MM.1S (cell line): ENCODE measurements at regions not wholly inside any gene's neighbourhood (a gene's known extent, or its start where the extent isn't known, plus 50 kb on each side); places are given as distances from the start of the nearest gene placed in this dataset.

Experiments used
- CTCF ChIP-seq: fragments of 300-600 bp; sonication (generic); IDR thresholded peaks from 2 replicates; pipeline ENCODE4 v1.5.1; 2016; ENCODE audit warnings: antibody characterized with exemption, low read length, mixed read lengths
- EZH2 ChIP-seq: fragments of 300-600 bp; sonication (generic); optimal IDR thresholded peaks from 2 replicates; pipeline ENCODE3; 2017; ENCODE audit warnings: low read depth, mild to moderate bottlenecking, antibody characterized with exemption, low read length, mixed read lengths

GRCh38 chr3:77718311-77718710 lies 678.4 kb downstream of the ROBO2 start:
- TF ChIP-seq CTCF (no peak), EZH2 (no peak)
